GM19467 (cell line): ENCODE measurements at regions not wholly inside any gene's neighbourhood (a gene's known extent, or its start where the extent isn't known, plus 50 kb on each side); places are given as distances from the start of the nearest gene placed in this dataset.
"Not testable (repeated sequence)": the region's sequence is repeated elsewhere in the genome, so short reads cannot be mapped to it uniquely, and the experiment has no call there.

ENCODE experiments used
- ATAC-seq: cut with Tn5 transposase; IDR thresholded peaks from one replicate; pipeline ENCODE4 v1.9.1; 2021; ENCODE audit warnings: mild to moderate bottlenecking, moderate library complexity; ENCODE audit not compliant: unreplicated experiment

DNA sequence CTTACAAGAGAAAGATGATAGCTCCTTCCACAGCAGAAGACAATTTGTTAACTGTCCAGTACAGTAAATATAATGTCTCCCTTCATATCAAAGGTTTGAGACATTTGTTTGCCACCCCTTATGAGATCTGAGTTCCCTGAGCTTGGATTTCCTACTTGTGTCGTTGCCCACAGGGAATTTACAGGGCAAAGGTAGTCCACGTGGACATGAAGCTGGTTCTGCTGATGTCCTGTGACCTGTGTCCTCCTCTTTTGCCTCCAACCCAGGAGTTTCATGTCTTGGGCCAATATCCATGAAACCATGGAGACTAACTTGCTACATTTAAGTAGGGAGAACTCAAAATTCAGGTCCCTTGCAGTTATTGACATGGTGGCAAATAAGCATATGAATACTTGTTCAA is 172.2 kb upstream of the KCTD7 start:
- ATAC-seq = not testable (repeated sequence)

DNA sequence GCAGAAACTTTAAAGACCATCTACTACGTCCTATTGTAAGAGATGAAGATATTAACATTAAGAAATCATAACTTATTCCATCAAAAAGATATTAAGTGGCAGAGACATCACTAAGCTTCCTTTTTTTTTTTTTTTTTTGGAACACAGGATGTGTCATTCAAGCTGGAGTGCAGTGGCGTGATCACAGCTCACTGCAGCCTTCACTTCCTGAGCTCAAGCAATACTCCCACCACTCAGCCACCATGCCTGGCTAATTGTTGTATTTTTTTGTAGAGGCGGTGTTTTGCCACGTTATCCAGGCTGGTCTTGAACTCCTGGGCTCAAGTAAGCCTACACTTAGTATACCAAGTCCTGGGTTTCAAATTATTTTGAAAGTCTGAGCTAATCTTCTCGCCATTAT is 169.7 kb upstream of the KCTD7 start:
- not testable (repeated sequence) for ATAC-seq

DNA sequence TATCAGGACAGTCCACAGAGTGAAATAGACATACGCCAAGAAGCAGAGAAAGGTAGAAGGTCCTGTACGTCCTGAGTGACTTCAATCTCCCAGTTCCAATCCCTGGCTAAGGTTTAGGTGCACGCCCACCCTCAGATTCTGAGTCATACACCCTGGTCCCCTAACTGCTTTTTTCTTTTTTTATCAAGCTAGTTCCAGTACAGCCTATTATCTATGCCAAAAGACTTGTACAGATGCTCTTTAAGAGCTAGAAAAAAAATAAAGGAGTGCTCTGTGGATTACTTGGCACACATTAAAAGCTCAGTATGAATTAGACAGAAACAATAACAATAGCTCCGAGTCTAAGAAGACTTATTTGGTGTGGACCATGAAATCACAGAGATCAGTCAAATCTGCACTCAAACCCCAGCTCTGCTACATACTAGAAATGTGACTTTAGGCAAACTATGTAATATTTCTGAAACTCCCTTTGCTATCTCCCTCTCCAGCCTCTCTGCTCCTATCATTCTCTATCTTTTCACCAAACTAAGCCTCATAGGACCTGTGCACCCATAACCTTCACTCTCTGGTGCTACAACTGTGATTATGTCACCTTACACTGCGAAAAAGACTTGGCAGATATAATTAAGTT is 168.8 kb upstream of the KCTD7 start:
- not testable (repeated sequence) for ATAC-seq

DNA sequence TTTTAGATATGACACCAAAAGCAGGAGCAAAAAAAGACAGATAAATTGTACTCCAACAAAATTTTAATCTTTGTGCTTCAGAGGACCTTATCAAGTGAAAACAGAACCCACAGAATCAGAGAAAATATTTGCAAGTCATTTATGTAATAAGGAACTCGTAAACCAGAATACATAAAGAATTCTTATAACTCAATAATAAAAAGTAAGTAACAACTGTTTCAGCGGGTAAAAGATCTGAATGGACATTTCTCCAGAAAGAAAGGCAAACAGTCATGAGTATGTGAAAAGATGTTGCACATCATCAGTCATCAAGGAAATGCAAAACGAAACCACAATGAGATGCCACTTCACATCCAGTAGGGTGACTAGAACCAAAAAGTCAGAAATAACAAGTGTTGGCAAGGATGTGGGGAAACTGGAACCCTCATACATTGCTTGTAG is 167.7 kb upstream of the KCTD7 start:
- ATAC-seq = no peak

DNA sequence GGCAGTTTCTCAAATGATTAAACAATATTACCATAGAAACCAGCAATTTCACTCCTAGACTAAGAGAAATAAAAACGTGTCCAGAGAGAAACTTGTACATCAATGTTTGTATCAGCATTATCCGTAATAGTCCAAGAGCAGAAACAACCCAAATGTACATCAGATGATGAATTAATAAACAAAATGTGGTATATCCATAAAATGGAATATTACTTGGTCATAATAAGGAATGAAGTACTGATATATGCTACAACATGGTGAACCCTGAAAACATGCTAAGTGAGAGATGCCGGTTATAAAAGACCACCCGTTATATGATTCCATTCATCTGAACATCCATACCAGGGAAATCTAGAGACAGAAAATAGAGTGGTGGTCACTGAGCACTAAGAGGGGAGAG is 167.3 kb upstream of the KCTD7 start:
- not testable (repeated sequence) for ATAC-seq

DNA sequence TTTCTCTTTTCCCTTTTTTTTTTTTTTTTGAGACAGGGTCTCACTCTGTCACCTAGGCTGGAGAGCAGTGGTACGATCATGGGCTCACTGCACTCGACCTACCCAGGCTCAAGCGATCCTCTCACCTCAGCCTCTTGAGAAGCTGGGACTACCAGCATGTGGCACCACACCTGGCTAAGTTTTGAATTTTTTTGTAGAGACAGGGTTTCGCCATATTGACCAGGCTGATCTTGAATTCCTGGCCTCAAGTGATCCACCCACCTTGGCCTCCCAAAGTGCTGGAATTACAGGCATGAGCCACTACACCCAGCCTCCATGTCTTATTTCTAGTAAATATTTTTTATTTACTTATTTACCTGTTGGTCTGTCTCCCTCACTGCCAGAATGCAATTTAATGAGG is 165.8 kb upstream of the KCTD7 start:
- not testable (repeated sequence) for ATAC-seq

DNA sequence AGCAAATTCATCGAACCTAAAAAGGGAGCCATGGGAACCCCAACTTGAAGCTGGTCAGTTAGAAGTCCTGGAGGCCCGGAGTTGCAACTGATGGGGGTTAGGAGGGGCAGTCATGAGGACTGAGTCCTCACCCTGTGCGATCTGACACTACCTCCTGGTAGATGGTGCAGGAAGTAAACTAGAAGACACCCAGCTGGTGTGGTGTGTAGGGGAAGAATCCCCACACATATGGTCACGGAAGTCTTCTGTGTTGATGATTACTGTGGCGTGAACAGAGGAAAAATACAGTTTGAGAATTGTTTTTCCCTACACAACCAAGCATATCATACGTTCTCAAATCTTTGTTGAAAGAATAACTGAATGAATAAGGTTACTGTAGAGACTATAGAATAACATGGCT is 164.6 kb upstream of the KCTD7 start:
- ATAC-seq = no peak

DNA sequence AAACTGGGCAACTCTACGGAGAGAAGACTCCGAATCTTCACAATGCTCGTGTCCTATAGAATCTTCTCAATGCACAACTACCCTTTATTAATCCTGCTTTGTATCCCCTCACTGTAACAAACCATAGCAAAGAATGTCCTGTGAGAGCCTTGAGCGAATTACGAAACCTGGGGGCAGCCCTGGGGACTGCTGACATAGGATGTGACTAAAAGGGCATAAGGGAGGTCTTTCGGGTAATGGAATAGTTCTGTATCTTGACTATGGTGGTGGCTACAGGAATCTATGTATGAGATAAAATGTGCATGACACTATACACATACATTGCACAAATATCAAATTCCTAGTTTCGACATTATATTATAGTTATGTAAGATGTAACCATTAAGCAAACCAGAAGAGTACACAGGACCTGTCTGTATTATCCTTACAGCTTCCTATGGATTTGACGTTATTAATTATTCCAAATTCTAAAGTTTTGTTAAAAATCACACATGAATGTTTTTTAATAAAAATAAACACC is 162.5 kb upstream of the KCTD7 start:
- ATAC-seq = no peak

DNA sequence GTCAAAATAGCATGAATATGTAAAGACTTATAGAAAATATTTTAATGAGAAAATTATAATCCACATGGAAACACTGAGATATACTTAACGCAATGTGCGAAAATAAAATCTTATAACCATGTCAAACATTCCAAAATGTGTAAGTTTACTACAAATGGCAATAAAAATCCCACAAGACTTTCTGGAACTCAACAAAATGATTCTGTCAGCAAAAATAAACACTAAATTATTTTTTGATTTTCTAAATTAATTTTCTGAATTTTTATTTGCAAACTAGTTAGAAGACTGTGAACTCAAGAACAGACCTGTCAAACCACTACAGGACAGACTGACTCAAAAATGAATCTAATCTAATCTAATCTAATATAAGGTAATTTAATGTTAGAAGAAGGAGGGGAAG is 160.8 kb upstream of the KCTD7 start:
- ATAC-seq = no peak

DNA sequence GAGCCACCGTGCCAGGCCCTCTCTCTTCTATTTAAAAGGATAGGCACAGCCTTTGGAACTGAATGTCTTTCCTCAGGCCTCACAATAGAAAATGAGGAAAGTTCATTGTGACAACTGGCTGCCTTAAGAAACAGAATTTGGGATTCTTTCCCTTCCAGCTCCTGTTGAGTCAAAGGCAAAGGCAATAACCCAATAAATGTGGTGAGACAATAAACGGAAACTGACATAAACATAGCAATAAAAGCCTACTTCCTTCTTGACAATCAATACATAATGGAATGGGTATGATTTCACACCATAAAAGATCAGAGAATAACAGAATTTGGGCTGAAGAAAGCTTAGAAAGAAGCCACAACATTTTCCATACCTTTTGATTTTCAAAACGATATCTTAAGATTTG is 155.6 kb upstream of the KCTD7 start:
- not testable (repeated sequence) for ATAC-seq

DNA sequence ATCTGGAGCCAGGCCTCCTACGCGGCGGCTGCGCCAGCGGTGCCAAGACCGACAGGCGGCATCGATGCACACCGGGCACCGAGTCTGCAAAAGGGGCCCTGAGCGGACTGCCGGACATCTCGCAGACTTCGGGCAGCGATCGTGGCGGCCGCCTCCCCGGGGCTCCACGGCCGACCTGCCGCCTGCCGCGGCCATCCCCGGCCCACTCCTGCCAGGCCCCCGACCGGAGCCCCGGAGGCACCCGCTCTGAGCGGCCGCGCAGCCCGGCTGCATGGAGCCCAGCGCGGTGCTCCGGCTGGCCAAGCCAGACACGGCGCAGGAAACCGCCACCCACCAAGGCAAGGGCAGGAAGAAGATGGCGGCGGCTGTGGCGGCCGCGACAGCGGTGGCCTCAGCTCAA is 154.2 kb upstream of the KCTD7 start:
- no peak for ATAC-seq

DNA sequence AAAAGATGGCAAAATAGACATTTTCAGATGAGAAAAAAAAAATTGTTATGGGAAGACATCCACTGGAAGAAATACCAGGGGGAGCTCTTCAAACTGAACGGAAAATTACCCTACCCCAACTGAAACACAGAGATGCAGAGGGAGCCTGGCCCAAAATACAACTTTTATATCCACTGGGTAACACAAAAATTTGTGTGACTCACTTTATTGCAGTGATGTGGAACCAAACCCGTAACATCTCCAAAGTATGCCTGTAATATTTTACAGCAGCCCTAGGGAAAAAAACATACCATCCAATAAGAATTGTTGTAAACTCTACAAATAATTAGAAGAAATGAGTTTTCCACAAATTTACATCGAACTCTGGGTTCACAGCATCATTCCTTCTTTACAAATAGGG is 152.6 kb upstream of the KCTD7 start:
- ATAC-seq = not testable (repeated sequence)

DNA sequence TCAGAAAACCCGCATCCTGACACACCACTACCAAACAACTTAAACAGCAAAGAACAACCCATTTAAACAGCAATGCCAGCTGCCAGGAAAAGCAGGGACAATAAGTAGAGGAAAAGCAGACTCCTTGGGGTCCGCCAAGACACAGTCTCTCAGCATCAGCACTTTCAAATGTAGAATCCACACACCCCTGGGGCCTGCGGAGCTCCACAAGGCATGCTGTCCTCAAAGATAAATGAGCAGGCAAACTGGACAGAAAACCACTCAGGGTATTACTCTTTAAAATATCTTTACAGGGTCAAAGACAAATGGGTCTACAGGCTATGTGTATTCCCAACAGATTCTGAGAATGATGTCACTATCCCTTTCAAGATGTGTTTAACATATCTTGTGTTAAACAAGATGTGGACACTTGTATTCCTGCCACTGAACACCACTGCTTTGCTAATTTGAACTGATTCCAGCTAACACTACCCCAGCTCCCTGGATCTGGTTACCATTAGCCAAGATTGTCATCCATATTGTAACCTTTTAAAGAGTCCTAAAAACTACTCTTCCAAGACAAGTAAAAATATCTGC is 150.8 kb upstream of the KCTD7 start:
- not testable (repeated sequence) for ATAC-seq

DNA sequence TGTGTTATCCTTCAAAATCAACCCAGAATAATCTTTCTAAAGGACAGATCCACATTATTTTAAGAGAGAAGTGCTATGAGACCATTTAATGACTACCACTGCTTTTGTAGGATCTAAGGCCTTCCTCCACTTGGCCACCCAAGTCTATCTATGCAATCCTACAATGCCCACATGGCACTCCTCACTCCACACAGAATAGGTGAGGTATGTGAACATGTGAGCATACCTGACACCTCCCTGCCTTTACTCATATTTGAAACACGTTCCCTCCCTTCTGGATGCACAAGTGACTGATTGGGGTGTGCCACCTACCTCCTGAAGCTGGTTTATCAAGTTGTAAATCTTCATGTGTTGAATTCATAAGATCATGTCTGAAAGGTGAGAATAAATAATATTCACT is 147.5 kb upstream of the KCTD7 start:
- ATAC-seq = not testable (repeated sequence)

DNA sequence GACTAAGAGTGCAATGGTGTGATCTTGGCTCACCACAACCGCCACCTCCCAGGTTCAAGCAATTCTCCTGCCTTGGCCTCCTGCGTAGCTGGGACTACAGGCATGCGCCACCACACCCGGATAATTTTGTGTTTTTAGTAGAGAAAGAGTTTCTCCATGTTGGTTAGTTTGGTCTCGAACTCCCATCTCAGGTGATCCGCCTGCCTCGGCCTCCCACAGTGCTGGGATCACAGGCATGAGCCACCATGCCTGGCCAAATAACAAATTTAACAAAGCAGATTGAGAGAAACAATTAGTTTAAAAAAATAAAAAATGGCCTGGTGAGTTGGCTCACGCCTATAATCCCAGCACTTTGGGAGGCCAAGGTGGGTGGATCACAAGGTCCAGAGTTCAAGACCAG is 139.6 kb upstream of the KCTD7 start:
- ATAC-seq = not testable (repeated sequence)

DNA sequence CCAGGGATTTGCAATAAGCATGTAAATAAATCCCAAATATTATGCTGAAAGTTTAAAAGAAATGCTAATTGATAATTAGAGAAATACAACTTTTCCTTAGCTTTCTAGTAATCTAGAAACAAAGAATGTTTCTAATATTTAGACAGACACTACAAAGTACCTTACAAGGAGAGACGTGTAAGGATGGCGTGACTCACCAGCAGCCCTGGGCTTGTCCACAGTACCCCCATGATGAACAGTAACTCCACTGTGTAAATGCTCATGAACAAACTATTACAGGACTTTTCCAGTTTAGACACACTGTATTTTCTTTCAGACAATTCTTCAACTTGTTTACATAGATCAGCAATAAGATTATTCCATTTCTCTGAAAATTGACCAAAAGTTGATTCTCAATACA is 138.9 kb upstream of the KCTD7 start:
- ATAC-seq = not testable (repeated sequence)

DNA sequence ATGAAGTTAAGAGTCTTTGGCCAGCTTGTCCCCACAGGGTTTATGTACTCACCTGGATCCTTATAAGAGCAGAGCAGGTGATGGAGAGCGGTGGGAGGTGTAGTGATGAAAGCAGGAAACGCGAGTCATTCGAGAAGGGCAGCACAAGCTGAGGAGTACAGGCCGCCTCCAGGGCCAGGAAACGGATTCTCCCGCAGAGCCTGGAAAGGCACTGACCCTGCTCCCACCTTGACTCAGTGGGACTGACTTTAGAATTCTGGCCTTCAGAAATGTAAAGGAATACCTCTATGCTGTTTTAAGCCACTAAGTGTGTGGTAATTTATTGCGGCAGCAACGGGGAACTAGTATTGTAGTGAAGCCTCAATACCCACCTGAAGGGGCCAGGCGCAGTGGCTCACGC is 137.7 kb upstream of the KCTD7 start:
- ATAC-seq = not testable (repeated sequence)

DNA sequence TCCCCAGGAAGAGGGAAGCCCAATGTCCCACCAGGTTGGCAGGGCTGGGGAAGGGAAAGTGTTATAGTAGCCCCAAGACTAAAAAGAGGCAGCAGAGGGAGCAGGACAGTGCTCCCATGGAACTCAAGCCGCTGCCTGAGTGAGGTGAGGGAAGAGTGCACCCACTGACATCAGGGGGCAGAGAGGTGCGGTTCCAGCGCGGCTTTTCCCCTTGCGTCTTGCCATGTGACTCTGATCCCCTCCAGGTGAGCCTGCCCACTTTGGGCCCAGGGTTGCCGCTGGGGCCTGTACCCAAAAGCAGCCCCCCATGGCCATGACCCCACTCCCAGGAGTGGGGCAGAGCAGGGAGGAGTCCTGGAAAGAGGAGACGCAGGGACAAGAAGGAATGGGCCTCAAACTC is 136.3 kb upstream of the KCTD7 start:
- not testable (repeated sequence) for ATAC-seq

DNA sequence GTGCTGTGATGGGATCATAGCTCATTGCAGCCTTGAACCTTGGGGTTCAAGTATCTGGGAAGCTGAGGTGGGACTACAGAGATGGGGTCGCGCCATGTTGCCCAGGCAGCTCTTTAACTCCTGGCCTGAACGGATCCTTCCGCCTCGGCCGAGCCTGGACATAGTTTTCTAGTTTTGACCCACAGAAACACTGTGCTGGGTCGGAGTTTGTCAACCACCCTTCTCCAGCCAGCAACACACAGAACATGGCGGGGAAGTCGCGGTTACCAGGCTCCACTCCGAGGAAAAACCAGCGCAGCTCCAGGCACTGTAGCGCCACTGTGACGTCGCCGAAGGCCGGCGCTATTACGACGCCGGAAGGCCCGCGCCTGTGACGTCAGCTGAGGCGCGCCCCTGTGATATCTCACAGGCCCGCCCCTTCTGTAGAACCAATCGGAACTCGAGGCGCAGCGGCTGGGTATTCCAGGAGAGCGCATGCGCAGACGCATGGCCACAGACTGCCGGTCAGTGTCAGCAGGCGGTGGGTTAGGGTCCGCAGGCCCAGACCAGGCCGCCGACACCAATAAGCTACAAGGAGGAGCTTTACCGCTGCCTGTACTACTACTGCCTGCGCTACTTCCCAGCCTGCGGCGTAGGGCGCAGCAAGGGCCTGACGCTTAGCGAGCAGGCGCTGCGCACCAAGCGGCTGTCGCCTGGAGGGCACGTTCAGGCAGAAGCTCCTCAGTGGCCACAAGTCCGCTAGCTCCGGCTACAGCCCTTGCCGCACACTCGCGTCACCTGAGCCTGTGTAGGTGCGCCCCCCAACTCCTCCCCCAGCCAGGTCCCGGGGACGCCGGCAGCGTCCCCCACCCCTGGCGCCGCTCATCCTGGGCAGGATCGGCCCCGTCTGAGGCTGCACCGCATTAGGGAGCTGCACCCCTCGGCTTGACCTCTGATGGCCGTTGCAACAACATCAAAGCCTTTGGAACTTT is 135.2 kb upstream of the KCTD7 start:
- ATAC-seq = peak; percentile 98

DNA sequence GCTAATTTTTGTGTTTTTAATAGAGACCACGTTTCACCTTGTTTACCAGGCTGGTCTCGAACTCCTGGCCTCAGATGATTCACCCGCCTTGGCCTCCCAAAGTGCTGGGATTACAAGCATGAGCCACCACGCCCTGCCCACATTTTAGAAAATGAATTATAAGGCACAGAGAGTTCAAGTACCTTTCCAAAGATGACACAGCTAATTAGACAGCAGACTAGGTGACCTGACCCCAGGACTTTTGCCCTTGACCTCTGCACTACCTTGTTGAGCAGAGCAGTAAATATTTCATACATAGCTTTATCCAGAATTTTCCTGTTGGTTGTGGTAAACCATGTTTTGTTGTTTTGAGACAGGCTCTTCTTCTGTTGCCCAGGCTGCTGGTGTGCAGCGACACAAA is 131.3 kb upstream of the KCTD7 start:
- no peak for ATAC-seq

DNA sequence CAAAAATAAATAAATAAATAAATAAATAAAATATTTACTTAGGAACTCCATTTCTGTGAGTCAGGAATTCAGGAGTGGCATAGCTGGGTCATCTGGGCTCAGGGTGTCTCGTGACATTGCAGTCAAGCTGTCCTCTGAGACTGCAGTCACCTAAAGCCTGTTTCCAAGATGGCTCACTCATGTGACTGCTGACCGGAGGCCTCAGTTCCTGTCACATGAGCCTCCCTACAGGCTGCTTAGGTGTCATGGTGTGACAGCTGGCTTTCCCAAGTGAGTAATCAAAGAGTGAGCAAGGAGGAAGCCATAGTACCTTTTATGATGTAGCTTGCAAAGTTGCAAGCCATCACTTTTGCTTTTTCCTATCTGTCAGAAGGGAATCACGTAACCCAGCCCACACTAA is 128.6 kb upstream of the KCTD7 start:
- ATAC-seq = no peak
